CD4-positive, alpha-beta T cell treated with Interleukin-17A for 4 hours (primary cell): ENCODE measurements at regions not wholly inside any gene's neighbourhood (a gene's known extent, or its start where the extent isn't known, plus 50 kb on each side); places are given as distances from the start of the nearest gene placed in this dataset.
"Not testable (repeated sequence)": the region's sequence is repeated elsewhere in the genome, so short reads cannot be mapped to it uniquely, and the experiment has no call there.

Experiments
- DNase-seq: peaks from one replicate; pipeline ENCODE4 v3.0.0-alpha.2; 2020; ENCODE audit warnings: mixed read lengths

- DNase-seq, result no peak
These were observed 179.8 kb upstream of the PFKP start for GRCh38 chr10:2887391-2888070.

- DNase-seq, result no peak
These were observed 180.7 kb upstream of the PFKP start for GRCh38 chr10:2886662-2887061.

- DNase-seq, result no peak
These were observed 181.8 kb upstream of the PFKP start for GRCh38 chr10:2885288-2886278.

- not testable (repeated sequence) for DNase-seq
These were observed 183.3 kb upstream of the PFKP start for GRCh38 chr10:2883983-2884540.

- DNase-seq, result no peak
These were observed 184.1 kb upstream of the PFKP start for GRCh38 chr10:2883238-2883637.

- DNase-seq, result no peak
These were observed 184.7 kb upstream of the PFKP start for GRCh38 chr10:2882628-2883027.

GRCh38 chr10:2881720-2882620 lies 185.4 kb upstream of the PFKP start:
- DNase-seq, result no peak

GRCh38 chr10:2880050-2880449 lies 187.3 kb upstream of the PFKP start:
- DNase-seq, result not testable (repeated sequence)

GRCh38 chr10:2878818-2879217 lies 188.5 kb upstream of the PFKP start:
- no peak for DNase-seq

GRCh38 chr10:2876032-2876431 lies 191.3 kb upstream of the PFKP start:
- no peak for DNase-seq

GRCh38 chr10:2874963-2875362 lies 192.4 kb upstream of the PFKP start:
- DNase-seq, result no peak

- no peak for DNase-seq
These were observed 193.6 kb upstream of the PFKP start for GRCh38 chr10:2873769-2874168.

GRCh38 chr10:2871673-2872219 lies 195.6 kb upstream of the PFKP start:
- no peak for DNase-seq

- no peak for DNase-seq
These were observed 196.7 kb upstream of the PFKP start for GRCh38 chr10:2870654-2871053.

GRCh38 chr10:2867788-2868299 lies 199.5 kb upstream of the PFKP start:
- DNase-seq, result no peak

GRCh38 chr10:2866569-2866968 lies 200.8 kb upstream of the PFKP start:
- DNase-seq, result no peak

GRCh38 chr10:2861632-2862210 lies 205.6 kb upstream of the PFKP start:
- no peak for DNase-seq

GRCh38 chr10:2858452-2858851 lies 208.9 kb upstream of the PFKP start:
- no peak for DNase-seq

GRCh38 chr10:2856598-2856997 lies 210.8 kb upstream of the PFKP start:
- no peak for DNase-seq

GRCh38 chr10:2852574-2853323 lies 214.6 kb upstream of the PFKP start:
- DNase-seq, result no peak

GRCh38 chr10:2851566-2851965 lies 215.8 kb upstream of the PFKP start:
- no peak for DNase-seq
